ENCODE measurements at regions not wholly inside any gene's neighbourhood (a gene's known extent, or its start where the extent isn't known, plus 50 kb on each side); places are given as distances from the start of the nearest gene placed in this dataset.

GRCh38 chr2:167508709-167509108 is 620.4 kb downstream of the XIRP2 start:
- ChIA-PET POLR2A (no interaction called here), CTCF (no interaction called here)
- H3K9me3 ChIP-seq (ENCODE audit: control extremely low read depth in 1 of 5, control insufficient read depth in 4 of 5, insufficient read depth in 2 of 5, low read depth in 1 of 5, low read length in 4 of 5) = no peaks in the 10 kb centered on the region
- no peak overlapping the region for H3K4me3 ChIP-seq (ENCODE audit: control insufficient read depth in 1 of 7, extremely low read depth in 1 of 7, insufficient read depth in 4 of 7, low read depth in 2 of 7, low read length in 6 of 7)
- WGBS (ENCODE audit: insufficient coverage) = no CpG with 5 or more reads among the region's 1 CpG
- no peaks in the 10 kb centered on the region for H3K27me3 ChIP-seq (replicated peaks in 2 of 5; ENCODE audit: control insufficient read depth in 4 of 5, insufficient read depth in 5 of 5, low read length in 4 of 5)
- H3K36me3 ChIP-seq (ENCODE audit: control insufficient read depth in 4 of 4, insufficient read depth in 4 of 4, low read length in 3 of 4) = no peaks in the 10 kb centered on the region
- H3K27ac ChIP-seq (ENCODE audit: insufficient read depth in 1 of 2, low read depth in 1 of 2, low read length in 2 of 2, poor library complexity in 1 of 2, severe bottlenecking in 2 of 2) = no peak overlapping the region
- H3K4me1 ChIP-seq (ENCODE audit: control extremely low read depth in 1 of 4, control insufficient read depth in 4 of 4, insufficient read depth in 4 of 4, low read length in 3 of 4) = no peaks in the 10 kb centered on the region
- DNase-seq = no peak

- Histone ChIP-seq H3K9me3 (ENCODE audit: control extremely low read depth in 1 of 5, control insufficient read depth in 4 of 5, insufficient read depth in 2 of 5, low read depth in 1 of 5, low read length in 4 of 5) (no peaks in the 10 kb centered on the region), H3K36me3 (ENCODE audit: control insufficient read depth in 4 of 4, insufficient read depth in 4 of 4, low read length in 3 of 4) (no peaks in the 10 kb centered on the region), H3K4me3 (ENCODE audit: control insufficient read depth in 1 of 7, extremely low read depth in 1 of 7, insufficient read depth in 4 of 7, low read depth in 2 of 7, low read length in 6 of 7) (no peak overlapping the region), H3K27me3 (replicated peaks in 2 of 5; ENCODE audit: control insufficient read depth in 4 of 5, insufficient read depth in 5 of 5, low read length in 4 of 5) (no peaks in the 10 kb centered on the region), H3K27ac (ENCODE audit: insufficient read depth in 1 of 2, low read depth in 1 of 2, low read length in 2 of 2, poor library complexity in 1 of 2, severe bottlenecking in 2 of 2) (no peak overlapping the region), H3K4me1 (ENCODE audit: control extremely low read depth in 1 of 4, control insufficient read depth in 4 of 4, insufficient read depth in 4 of 4, low read length in 3 of 4) (no peaks in the 10 kb centered on the region)
- no CpG with 5 or more reads among the region's 1 CpG for WGBS (ENCODE audit: insufficient coverage)
- POLR2A ChIA-PET = no interaction called here
- DNase-seq = no peak
- CTCF ChIA-PET = no interaction called here
These were observed 618.1 kb downstream of the XIRP2 start for GRCh38 chr2:167506395-167506794.

GRCh38 chr2:167504695-167505094 is 616.4 kb downstream of the XIRP2 start:
- Histone ChIP-seq H3K27ac (ENCODE audit: insufficient read depth in 1 of 2, low read depth in 1 of 2, low read length in 2 of 2, poor library complexity in 1 of 2, severe bottlenecking in 2 of 2) (no peak overlapping the region), H3K36me3 (ENCODE audit: control insufficient read depth in 4 of 4, insufficient read depth in 4 of 4, low read length in 3 of 4) (no peaks in the 10 kb centered on the region), H3K27me3 (replicated peaks in 2 of 5; ENCODE audit: control insufficient read depth in 4 of 5, insufficient read depth in 5 of 5, low read length in 4 of 5) (no peaks in the 10 kb centered on the region), H3K4me3 (ENCODE audit: control insufficient read depth in 1 of 7, extremely low read depth in 1 of 7, insufficient read depth in 4 of 7, low read depth in 2 of 7, low read length in 6 of 7) (no peak overlapping the region), H3K4me1 (ENCODE audit: control extremely low read depth in 1 of 4, control insufficient read depth in 4 of 4, insufficient read depth in 4 of 4, low read length in 3 of 4) (no peaks in the 10 kb centered on the region), H3K9me3 (ENCODE audit: control extremely low read depth in 1 of 5, control insufficient read depth in 4 of 5, insufficient read depth in 2 of 5, low read depth in 1 of 5, low read length in 4 of 5) (no peaks in the 10 kb centered on the region)
- DNase-seq = no peak
- ChIA-PET POLR2A (no interaction called here), CTCF (interaction anchor here (1.5 kb wide), 1 partner anchor 42 kb away, joined by 3 read pairs; no protein-coding TSS in a partner anchor)

GRCh38 chr2:167504061-167504460 is 615.8 kb downstream of the XIRP2 start:
- ChIA-PET CTCF (interaction anchor here (1.5 kb wide), 1 partner anchor 42 kb away, joined by 3 read pairs; no protein-coding TSS in a partner anchor), POLR2A (no interaction called here)
- Histone ChIP-seq H3K27ac (ENCODE audit: insufficient read depth in 1 of 2, low read depth in 1 of 2, low read length in 2 of 2, poor library complexity in 1 of 2, severe bottlenecking in 2 of 2) (no peak overlapping the region), H3K4me1 (ENCODE audit: control extremely low read depth in 1 of 4, control insufficient read depth in 4 of 4, insufficient read depth in 4 of 4, low read length in 3 of 4) (no peaks in the 10 kb centered on the region), H3K36me3 (ENCODE audit: control insufficient read depth in 4 of 4, insufficient read depth in 4 of 4, low read length in 3 of 4) (no peaks in the 10 kb centered on the region), H3K9me3 (ENCODE audit: control extremely low read depth in 1 of 5, control insufficient read depth in 4 of 5, insufficient read depth in 2 of 5, low read depth in 1 of 5, low read length in 4 of 5) (no peaks in the 10 kb centered on the region), H3K4me3 (ENCODE audit: control insufficient read depth in 1 of 7, extremely low read depth in 1 of 7, insufficient read depth in 4 of 7, low read depth in 2 of 7, low read length in 6 of 7) (no peak overlapping the region), H3K27me3 (replicated peaks in 2 of 5; ENCODE audit: control insufficient read depth in 4 of 5, insufficient read depth in 5 of 5, low read length in 4 of 5) (no peaks in the 10 kb centered on the region)
- DNase-seq = no peak

- no peak for DNase-seq
- WGBS (ENCODE audit: insufficient coverage) = no CpG with 5 or more reads among the region's 1 CpG
These were observed 613.3 kb downstream of the XIRP2 start for GRCh38 chr2:167501618-167502017.

GRCh38 chr2:167493862-167494261 is 605.6 kb downstream of the XIRP2 start:
- no peaks in the 10 kb centered on the region for H3K9me3 ChIP-seq (ENCODE audit: control extremely low read depth in 1 of 5, control insufficient read depth in 4 of 5, insufficient read depth in 2 of 5, low read depth in 1 of 5, low read length in 4 of 5)
- H3K27me3 ChIP-seq (replicated peaks in 2 of 5; ENCODE audit: control insufficient read depth in 4 of 5, insufficient read depth in 5 of 5, low read length in 4 of 5) = no peaks in the 10 kb centered on the region
- no peak overlapping the region for H3K27ac ChIP-seq (ENCODE audit: insufficient read depth in 1 of 2, low read depth in 1 of 2, low read length in 2 of 2, poor library complexity in 1 of 2, severe bottlenecking in 2 of 2)
- ChIA-PET CTCF (no interaction called here), POLR2A (no interaction called here)
- H3K4me1 ChIP-seq (ENCODE audit: control extremely low read depth in 1 of 4, control insufficient read depth in 4 of 4, insufficient read depth in 4 of 4, low read length in 3 of 4) = no peaks in the 10 kb centered on the region
- H3K4me3 ChIP-seq (ENCODE audit: control insufficient read depth in 1 of 7, extremely low read depth in 1 of 7, insufficient read depth in 4 of 7, low read depth in 2 of 7, low read length in 6 of 7) = no peak overlapping the region
- DNase-seq = no peak
- H3K36me3 ChIP-seq (ENCODE audit: control insufficient read depth in 4 of 4, insufficient read depth in 4 of 4, low read length in 3 of 4) = no peaks in the 10 kb centered on the region

More at GRCh38 chr2:167501618-167502017, 613.3 kb downstream of the XIRP2 start:
- ChIA-PET POLR2A (no interaction called here), CTCF (interaction anchor here (1.3 kb wide), 1 partner anchor 31 kb away, joined by 3 read pairs; no protein-coding TSS in a partner anchor)
- Histone ChIP-seq H3K27me3 (replicated peaks in 2 of 5; ENCODE audit: control insufficient read depth in 4 of 5, insufficient read depth in 5 of 5, low read length in 4 of 5) (no peaks in the 10 kb centered on the region), H3K27ac (ENCODE audit: insufficient read depth in 1 of 2, low read depth in 1 of 2, low read length in 2 of 2, poor library complexity in 1 of 2, severe bottlenecking in 2 of 2) (no peak overlapping the region), H3K36me3 (ENCODE audit: control insufficient read depth in 4 of 4, insufficient read depth in 4 of 4, low read length in 3 of 4) (no peaks in the 10 kb centered on the region), H3K4me3 (ENCODE audit: control insufficient read depth in 1 of 7, extremely low read depth in 1 of 7, insufficient read depth in 4 of 7, low read depth in 2 of 7, low read length in 6 of 7) (no peak overlapping the region), H3K4me1 (ENCODE audit: control extremely low read depth in 1 of 4, control insufficient read depth in 4 of 4, insufficient read depth in 4 of 4, low read length in 3 of 4) (no peaks in the 10 kb centered on the region), H3K9me3 (ENCODE audit: control extremely low read depth in 1 of 5, control insufficient read depth in 4 of 5, insufficient read depth in 2 of 5, low read depth in 1 of 5, low read length in 4 of 5) (no peaks in the 10 kb centered on the region)

GRCh38 chr2:167492486-167492885 is 604.2 kb downstream of the XIRP2 start:
- Histone ChIP-seq H3K9me3 (ENCODE audit: control extremely low read depth in 1 of 5, control insufficient read depth in 4 of 5, insufficient read depth in 2 of 5, low read depth in 1 of 5, low read length in 4 of 5) (no peaks in the 10 kb centered on the region), H3K27me3 (replicated peaks in 2 of 5; ENCODE audit: control insufficient read depth in 4 of 5, insufficient read depth in 5 of 5, low read length in 4 of 5) (no peaks in the 10 kb centered on the region), H3K27ac (ENCODE audit: insufficient read depth in 1 of 2, low read depth in 1 of 2, low read length in 2 of 2, poor library complexity in 1 of 2, severe bottlenecking in 2 of 2) (no peak overlapping the region), H3K36me3 (ENCODE audit: control insufficient read depth in 4 of 4, insufficient read depth in 4 of 4, low read length in 3 of 4) (no peaks in the 10 kb centered on the region), H3K4me1 (ENCODE audit: control extremely low read depth in 1 of 4, control insufficient read depth in 4 of 4, insufficient read depth in 4 of 4, low read length in 3 of 4) (no peaks in the 10 kb centered on the region), H3K4me3 (ENCODE audit: control insufficient read depth in 1 of 7, extremely low read depth in 1 of 7, insufficient read depth in 4 of 7, low read depth in 2 of 7, low read length in 6 of 7) (no peak overlapping the region)
- ChIA-PET CTCF (no interaction called here), POLR2A (no interaction called here)
- DNase-seq = no peak

GRCh38 chr2:167491788-167492187 is 603.5 kb downstream of the XIRP2 start:
- no peaks in the 10 kb centered on the region for H3K36me3 ChIP-seq (ENCODE audit: control insufficient read depth in 4 of 4, insufficient read depth in 4 of 4, low read length in 3 of 4)
- POLR2A ChIA-PET = no interaction called here

More at GRCh38 chr2:167491788-167492187, 603.5 kb downstream of the XIRP2 start:
- H3K4me1 ChIP-seq (ENCODE audit: control extremely low read depth in 1 of 4, control insufficient read depth in 4 of 4, insufficient read depth in 4 of 4, low read length in 3 of 4) = no peaks in the 10 kb centered on the region
- no peaks in the 10 kb centered on the region for H3K27me3 ChIP-seq (replicated peaks in 2 of 5; ENCODE audit: control insufficient read depth in 4 of 5, insufficient read depth in 5 of 5, low read length in 4 of 5)
- CTCF ChIA-PET = no interaction called here
- no peak for DNase-seq
- H3K9me3 ChIP-seq (ENCODE audit: control extremely low read depth in 1 of 5, control insufficient read depth in 4 of 5, insufficient read depth in 2 of 5, low read depth in 1 of 5, low read length in 4 of 5) = no peaks in the 10 kb centered on the region
- H3K27ac ChIP-seq (ENCODE audit: insufficient read depth in 1 of 2, low read depth in 1 of 2, low read length in 2 of 2, poor library complexity in 1 of 2, severe bottlenecking in 2 of 2) = no peak overlapping the region
- H3K4me3 ChIP-seq (ENCODE audit: control insufficient read depth in 1 of 7, extremely low read depth in 1 of 7, insufficient read depth in 4 of 7, low read depth in 2 of 7, low read length in 6 of 7) = no peak overlapping the region
- WGBS (ENCODE audit: insufficient coverage) = no CpG with 5 or more reads among the region's 3 CpGs
